ENCODE measurements at regions not wholly inside any gene's neighbourhood (a gene's known extent, or its start where the extent isn't known, plus 50 kb on each side); places are given as distances from the start of the nearest gene placed in this dataset.

- TF ChIP-seq REST (IDR thresholded peaks at IDR 0.05; ENCODE audit: insufficient read depth in 1 of 2, low read depth in 2 of 2, low read length in 2 of 2) = no peak
- TF ChIP-seq FOXP2 (optimal IDR thresholded peaks at IDR 0.05; ENCODE audit: borderline replicate concordance, extremely low read depth, extremely low read length, insufficient read depth) = no peak
- no peak for TF ChIP-seq TAF1 (IDR thresholded peaks at IDR 0.05; ENCODE audit: borderline replicate concordance, insufficient read depth, low read length)
- TF ChIP-seq POLR2AphosphoS5 (IDR thresholded peaks at IDR 0.05; ENCODE audit: low read depth, low read length) = no peak
- no peak for TF ChIP-seq SIN3A (IDR thresholded peaks at IDR 0.05; ENCODE audit: borderline replicate concordance, insufficient read depth, low read length)
Observed at GRCh38 chr16:52680993-52681392, 134.1 kb upstream of the TOX3 start.

DNA sequence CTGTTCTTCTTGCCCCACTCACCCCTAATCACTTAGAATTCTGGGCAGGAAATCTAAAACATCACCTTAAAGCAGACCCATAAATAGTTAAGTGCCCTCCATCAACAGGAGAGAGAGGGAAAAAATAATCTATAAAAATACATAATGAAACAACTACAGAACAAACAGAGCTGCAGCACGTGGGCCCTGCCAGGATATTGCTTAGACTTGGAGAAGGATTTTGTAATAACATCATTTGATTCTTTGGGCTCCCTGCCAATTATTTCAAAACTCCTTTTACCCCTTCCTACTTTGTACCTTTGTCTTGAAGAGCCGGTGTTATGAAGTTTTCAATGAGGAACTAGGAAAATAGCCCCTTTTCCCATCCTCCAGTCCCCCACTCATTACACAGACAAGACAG is 130.6 kb upstream of the TOX3 start:
- TF ChIP-seq FOXP2 (optimal IDR thresholded peaks at IDR 0.05; ENCODE audit: borderline replicate concordance, extremely low read depth, extremely low read length, insufficient read depth) (no peak), REST (IDR thresholded peaks at IDR 0.05; ENCODE audit: insufficient read depth in 1 of 2, low read depth in 2 of 2, low read length in 2 of 2) (no peak), TAF1 (IDR thresholded peaks at IDR 0.05; ENCODE audit: borderline replicate concordance, insufficient read depth, low read length) (no peak), POLR2AphosphoS5 (IDR thresholded peaks at IDR 0.05; ENCODE audit: low read depth, low read length) (no peak), SIN3A (IDR thresholded peaks at IDR 0.05; ENCODE audit: borderline replicate concordance, insufficient read depth, low read length) (no peak)

GRCh38 chr16:52676959-52677358 is 130.0 kb upstream of the TOX3 start:
- TF ChIP-seq SIN3A (IDR thresholded peaks at IDR 0.05; ENCODE audit: borderline replicate concordance, insufficient read depth, low read length) (no peak), REST (IDR thresholded peaks at IDR 0.05; ENCODE audit: insufficient read depth in 1 of 2, low read depth in 2 of 2, low read length in 2 of 2) (no peak), TAF1 (IDR thresholded peaks at IDR 0.05; ENCODE audit: borderline replicate concordance, insufficient read depth, low read length) (no peak)

DNA sequence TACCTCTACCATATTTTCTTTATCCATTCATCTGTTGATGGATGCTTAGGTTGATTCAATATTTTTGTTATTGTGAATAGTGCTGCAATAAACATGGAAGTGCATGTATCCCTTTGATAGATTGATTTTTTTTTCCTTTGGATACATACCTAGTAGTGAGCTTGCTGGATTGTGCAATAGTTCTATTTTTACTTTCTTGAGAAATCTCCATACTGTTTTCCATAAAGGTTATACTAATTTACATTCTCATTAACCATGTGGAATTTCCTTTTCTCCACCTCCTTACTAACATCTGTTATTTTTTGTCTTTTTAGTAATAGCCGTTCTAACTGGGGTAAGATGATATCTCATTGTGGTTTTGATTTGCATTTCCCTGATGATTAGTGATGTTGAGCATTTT is 124.6 kb upstream of the TOX3 start:
- no peak for TF ChIP-seq REST (IDR thresholded peaks at IDR 0.05; ENCODE audit: insufficient read depth in 1 of 2, low read depth in 2 of 2, low read length in 2 of 2)
- TF ChIP-seq FOXP2 (optimal IDR thresholded peaks at IDR 0.05; ENCODE audit: borderline replicate concordance, extremely low read depth, extremely low read length, insufficient read depth) = no peak

- TF ChIP-seq REST (IDR thresholded peaks at IDR 0.05; ENCODE audit: insufficient read depth in 1 of 2, low read depth in 2 of 2, low read length in 2 of 2) (no peak), SIN3A (IDR thresholded peaks at IDR 0.05; ENCODE audit: borderline replicate concordance, insufficient read depth, low read length) (no peak), FOXP2 (optimal IDR thresholded peaks at IDR 0.05; ENCODE audit: borderline replicate concordance, extremely low read depth, extremely low read length, insufficient read depth) (no peak), TAF1 (IDR thresholded peaks at IDR 0.05; ENCODE audit: borderline replicate concordance, insufficient read depth, low read length) (no peak), POLR2AphosphoS5 (IDR thresholded peaks at IDR 0.05; ENCODE audit: low read depth, low read length) (no peak)
Observed at GRCh38 chr16:52657924-52658323, 111.0 kb upstream of the TOX3 start.
